ENCODE measurements at regions not wholly inside any gene's neighbourhood (a gene's known extent, or its start where the extent isn't known, plus 50 kb on each side); places are given as distances from the start of the nearest gene placed in this dataset.
"Not testable (repeated sequence)": the region's sequence is repeated elsewhere in the genome, so short reads cannot be mapped to it uniquely, and the experiment has no call there.

- DNase-seq, result no peak
These were observed 95.8 kb upstream of the RAP1B start for GRCh38 chr12:68514807-68515411.

- DNase-seq, result no peak
These were observed 94.9 kb upstream of the RAP1B start for GRCh38 chr12:68515793-68516192.

GRCh38 chr12:68521321-68521839, 89.3 kb upstream of the RAP1B start:
- DNase-seq, result no peak

DNA sequence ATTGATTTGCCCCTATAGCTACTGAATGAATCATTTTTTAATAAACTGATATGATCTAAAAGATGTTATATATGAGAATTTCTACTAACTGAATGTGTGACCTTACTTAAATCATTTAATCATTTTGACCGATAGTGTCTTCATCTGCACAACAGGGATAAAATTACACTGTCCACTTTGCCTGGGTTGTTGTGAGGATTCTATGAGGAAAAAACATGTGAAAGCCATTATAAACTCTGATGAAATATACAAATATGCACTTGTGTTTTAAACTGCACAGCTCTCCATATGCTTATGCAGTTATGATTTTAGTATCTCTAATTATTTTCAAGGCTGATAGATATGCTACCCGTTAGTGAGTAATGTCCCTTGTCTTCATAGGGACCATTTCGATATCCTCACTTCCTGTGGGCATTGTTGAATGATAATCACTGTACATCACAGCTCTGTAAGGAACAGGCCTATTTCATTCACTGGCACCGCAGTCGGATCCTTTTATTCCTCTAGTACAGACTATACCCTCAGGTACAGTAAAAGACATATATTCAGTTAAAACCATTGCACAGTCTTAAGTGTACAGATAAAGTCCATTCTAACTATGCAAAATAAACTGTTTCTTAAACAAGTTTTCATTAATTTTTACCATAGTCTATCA, 88.7 kb upstream of the RAP1B start:
- no peak for DNase-seq

GRCh38 chr12:68529466-68529865, 81.2 kb upstream of the RAP1B start:
- no peak for DNase-seq

DNA sequence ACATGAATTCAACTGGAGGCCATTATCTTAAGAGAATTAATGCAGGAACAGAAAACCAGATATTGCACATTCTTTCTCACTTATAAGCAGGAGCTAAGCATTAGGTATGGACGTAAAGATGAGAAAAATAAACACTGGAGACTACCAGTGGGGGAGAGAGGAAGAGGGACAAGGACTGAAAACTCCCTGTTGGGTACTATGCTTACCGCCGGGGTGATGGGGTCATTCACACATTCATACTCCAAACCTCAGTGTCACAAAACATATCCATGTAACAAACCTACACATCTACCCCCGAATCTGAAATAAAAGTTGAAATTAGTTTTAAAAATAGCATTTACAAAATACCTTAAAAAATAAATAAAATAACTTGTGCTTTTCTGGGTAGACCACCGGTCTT, 80.8 kb upstream of the RAP1B start:
- no peak for DNase-seq

- no peak for DNase-seq
These were observed 80.4 kb upstream of the RAP1B start for GRCh38 chr12:68530299-68530698.

DNA sequence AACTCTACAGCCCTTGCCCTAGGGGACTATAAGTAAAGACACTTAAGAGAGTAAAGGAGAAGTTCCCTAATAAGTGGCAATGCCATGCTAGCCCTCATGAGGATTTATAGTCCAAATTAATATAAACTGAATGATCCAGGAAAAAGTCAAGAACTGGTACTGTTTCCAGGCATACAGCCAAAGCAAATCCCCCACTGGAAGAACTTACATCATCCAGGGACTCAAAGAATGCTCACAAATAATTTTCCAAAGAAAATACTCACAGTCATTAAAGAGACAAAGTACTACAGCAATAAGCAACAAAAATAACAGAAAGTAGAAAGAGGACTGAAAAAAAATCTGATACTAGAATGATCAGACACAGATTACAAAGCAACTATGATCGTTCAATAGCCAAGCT, 79.7 kb upstream of the RAP1B start:
- no peak for DNase-seq

DNA sequence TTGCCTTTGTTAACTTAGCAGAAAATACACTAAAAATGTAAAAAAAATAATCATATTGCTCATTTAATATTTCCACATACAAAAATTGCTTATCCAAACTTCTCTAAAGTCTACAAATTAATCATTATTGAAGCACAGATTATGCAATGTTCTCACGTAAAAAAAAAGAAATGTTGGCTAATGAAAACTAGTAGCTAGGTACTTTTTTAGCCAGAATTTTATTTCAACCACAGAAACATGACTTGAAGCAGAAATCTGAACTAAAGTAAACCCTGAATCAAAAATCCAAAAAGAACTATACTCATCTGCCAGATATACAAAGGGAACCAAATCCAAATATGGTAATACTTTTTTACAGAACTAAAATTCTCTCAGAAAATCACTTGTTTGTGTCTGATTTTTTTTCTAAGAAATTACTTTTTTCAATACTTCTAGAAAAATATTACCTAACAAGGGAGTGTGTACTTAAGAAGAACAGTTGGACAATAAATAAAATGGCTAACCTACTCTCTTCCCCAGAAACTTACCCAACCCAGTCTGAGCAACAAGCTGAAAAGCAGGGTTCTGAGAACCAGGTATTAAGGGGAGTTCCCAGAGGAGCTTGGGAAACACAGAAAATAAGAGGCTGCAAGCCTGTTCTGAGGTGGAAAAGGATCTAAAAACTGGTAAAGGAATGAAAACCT, 78.4 kb upstream of the RAP1B start:
- no peak for DNase-seq

GRCh38 chr12:68532887-68533248, 77.8 kb upstream of the RAP1B start:
- DNase-seq, result no peak

GRCh38 chr12:68534108-68534507, 76.6 kb upstream of the RAP1B start:
- no peak for DNase-seq

- no peak for DNase-seq
These were observed 73.7 kb upstream of the RAP1B start for GRCh38 chr12:68536885-68537485.

DNA sequence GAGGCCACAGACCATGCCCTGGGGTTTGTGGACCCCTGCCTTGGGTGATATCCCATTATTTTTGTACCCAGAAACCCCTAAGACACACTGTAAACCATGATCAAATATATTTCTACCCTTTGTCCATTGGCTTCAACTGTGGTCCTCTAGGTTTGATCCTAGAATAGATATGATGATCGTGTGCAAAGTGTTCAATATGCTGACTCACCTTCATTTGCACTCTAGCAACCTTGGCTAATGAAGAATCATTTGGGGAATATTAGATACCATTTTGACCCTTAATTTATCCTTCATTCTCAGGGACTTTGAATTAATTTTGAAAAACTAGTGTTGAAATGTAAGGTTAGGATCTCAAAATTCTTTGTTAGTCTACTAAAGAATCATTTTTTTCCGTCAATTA, 73.1 kb upstream of the RAP1B start:
- DNase-seq, result no peak

DNA sequence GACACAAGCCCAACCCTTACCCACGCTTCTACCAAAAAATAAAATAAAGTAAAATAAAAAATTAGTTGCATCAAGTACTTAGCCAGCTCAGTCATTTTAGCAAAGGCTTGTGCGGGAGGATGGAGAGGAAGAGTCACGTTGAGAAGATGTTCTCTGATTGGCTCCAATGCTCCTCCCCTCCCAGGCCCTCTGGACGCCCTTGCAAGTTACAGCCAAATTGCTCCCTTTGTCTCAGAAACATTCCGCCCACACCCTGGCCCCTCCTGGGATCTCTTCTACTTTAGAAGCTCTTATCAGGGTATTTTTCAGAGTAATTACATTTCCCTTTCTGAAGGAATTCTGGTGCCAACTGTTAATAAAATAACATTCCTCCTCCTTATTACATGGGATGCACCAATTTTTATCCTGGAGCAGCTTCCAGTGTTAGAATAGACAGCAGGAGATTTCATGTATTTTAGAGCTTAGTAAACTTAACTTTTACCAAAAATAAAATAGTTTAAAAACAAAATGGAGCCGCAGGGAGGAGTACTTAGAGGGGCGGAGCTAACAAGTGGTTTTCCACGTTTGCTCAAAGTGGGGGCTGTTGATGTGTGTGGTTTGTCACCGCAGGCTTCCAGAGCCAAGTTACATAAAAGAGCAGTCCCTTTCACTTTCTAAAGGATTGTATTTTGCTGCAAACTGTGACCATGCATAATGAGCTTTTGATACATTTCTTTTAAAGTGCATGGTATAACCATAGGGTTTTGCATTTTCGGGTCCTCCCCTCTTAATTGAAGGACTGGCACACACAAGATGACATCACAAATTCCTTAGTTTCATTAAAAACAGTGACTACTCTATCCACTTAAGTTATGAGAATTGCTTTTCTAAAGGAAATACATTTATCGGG, 71.7 kb upstream of the RAP1B start:
- DNase-seq, result peak; percentile 9

DNA sequence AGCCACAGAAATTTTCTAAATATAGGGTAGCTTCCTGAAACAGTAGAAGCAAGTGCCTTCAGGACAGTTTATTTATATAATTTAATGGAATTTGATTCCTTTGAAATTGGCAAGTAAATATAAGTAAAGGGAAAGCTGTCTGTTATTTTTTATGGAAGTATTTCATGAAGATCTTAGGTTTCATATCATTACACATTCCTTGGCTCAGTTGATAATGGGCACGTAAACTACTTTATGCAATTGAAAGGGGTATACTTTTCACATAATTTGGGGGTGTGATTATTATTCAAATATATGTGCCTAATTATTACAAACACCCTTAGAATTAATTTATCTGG, 71.1 kb upstream of the RAP1B start:
- DNase-seq, result no peak

GRCh38 chr12:68540768-68541167, 69.9 kb upstream of the RAP1B start:
- not testable (repeated sequence) for DNase-seq

DNA sequence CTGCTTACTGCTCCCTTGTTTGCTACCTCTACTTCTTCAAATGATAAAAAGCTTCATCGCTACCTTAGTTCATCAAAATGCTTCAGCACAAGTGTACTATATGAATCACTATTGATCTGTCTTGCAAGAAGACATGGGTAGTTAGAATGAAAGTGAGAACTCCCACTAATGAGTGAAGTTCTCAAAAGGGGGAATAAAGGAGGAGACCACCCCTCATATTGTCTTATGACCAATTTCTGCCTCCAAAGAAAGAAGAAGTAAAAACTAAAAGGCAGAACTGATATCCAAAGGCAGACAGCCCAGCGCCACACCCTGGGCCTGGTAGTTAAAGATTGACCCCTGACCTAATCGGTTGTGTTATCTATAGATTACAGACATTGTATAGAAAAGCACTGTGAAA, 63.4 kb upstream of the RAP1B start:
- not testable (repeated sequence) for DNase-seq

DNA sequence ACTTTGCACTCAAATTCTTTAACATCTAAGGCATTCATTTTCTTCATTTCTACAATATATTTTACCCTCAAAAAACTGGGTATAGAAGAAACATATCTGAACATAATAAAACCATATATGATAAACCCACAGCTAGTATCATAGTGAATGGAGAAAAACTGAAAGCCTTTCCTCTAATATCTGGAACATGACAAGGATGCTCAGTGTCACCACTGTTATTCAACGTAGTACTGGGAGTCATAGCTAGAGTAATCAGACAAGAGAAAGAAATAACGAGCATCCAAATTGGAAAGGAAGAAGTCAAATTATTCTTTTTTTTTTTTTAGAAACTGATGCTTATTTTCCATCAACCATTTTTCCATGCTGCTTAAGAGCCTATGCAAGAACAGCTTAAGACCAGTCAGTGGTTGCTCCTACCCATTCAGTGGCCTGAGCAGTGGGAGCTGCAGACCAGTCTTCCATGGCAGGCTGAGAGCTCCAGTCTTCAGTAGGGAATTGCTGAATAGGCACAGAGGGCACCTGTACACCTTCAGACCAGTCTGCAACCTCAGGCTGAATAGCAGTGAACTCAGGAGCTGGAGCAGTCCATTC, 58.0 kb upstream of the RAP1B start:
- not testable (repeated sequence) for DNase-seq

GRCh38 chr12:68557011-68557730, 53.5 kb upstream of the RAP1B start:
- DNase-seq, result no peak

DNA sequence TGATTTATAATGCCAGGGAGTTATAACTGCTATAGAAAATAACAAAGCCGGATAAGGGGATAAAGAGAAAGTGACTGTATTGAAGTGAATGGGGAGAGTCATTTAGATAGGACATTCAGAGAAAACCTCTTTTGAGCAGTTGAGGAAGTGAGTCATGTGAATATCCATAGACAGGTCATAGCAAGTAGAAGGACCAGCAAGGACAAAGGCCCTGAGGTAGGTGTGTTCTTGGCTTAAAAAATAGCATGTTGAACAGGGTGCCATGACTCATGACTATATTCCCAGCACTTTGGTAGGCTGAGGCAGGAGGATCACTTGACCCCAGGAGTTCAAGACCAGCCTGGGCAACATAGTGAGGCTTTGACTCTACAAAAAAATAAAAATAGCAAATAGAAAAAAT, 51.5 kb upstream of the RAP1B start:
- no peak for DNase-seq

DNA sequence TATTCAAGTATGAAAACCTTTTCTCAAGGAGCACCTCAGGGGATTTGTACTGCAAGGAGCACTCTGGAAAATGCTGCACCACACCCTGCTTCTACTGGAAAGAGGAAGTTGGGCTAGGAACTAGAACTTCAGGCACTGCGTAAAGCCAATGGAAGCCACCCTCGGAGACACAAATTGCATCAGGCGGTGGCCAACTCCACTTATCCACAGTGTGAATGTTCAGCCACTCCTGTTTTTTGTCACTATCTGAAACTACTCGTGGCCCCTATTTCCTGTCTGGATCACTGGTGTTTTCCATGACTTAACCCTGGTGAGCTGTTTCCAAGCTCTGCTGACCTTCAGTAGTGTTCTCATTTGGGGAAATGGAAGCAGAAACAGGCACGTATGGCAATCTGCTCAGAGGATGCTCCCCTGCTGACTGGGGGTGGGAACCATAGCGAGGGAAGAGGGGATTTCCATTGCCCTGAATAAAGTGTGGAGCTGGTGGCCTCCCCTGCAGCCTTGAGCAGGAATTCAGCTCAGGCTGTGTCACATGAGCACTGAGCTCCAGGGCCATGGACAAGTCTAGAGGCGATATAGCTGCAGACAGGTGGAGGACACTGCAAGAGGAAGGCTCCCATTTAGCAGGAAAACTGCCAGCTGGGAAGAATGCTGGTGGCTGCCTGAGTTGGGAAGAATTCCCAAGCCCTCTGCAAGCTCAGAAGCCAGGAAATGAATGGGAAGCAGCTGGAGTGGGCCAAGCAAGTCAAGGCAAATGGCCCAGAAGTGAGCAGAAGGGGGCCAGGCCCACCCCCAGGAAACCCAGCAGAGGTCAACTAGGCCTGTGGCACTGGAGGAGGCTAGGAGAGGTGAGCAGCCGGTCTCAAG, 50.5 kb upstream of the RAP1B start:
- DNase-seq, result no peak
